Mucosa of stomach (tissue), 1 donor: ENCODE measurements at regions not wholly inside any gene's neighbourhood (a gene's known extent, or its start where the extent isn't known, plus 50 kb on each side); places are given as distances from the start of the nearest gene placed in this dataset.

Experiments
- H3K27me3 ChIP-seq: one replicate; pipeline ENCODE4 v1.7.0; 2013; ENCODE audit warnings: mild to moderate bottlenecking, low read length; ENCODE audit not compliant: control insufficient read depth, insufficient read depth
- H3K36me3 ChIP-seq: one replicate; pipeline ENCODE4 v1.7.0; 2013; ENCODE audit warnings: low read length; ENCODE audit not compliant: control insufficient read depth, insufficient read depth
- H3K4me1 ChIP-seq: one replicate; pipeline ENCODE4 v1.7.0; 2013; ENCODE audit warnings: mild to moderate bottlenecking, low read length; ENCODE audit not compliant: control insufficient read depth, insufficient read depth
- H3K4me3 ChIP-seq: one replicate; pipeline ENCODE4 v1.7.0; 2013; ENCODE audit warnings: low read length
- H3K9ac ChIP-seq: one replicate; pipeline ENCODE4 v1.7.0; 2013; ENCODE audit warnings: mild to moderate bottlenecking, low read length, moderate library complexity
- H3K9me3 ChIP-seq: one replicate; pipeline ENCODE4 v1.7.0; 2013; ENCODE audit warnings: mild to moderate bottlenecking, low read length, moderate library complexity; ENCODE audit not compliant: control insufficient read depth
- donor health status: Pancreatic carcinoma.

- H3K9ac ChIP-seq: no peak overlapping the region
- no peak overlapping the region for H3K4me3 ChIP-seq
- no peaks in the 10 kb centered on the region for H3K9me3 ChIP-seq
- no peaks in the 10 kb centered on the region for H3K27me3 ChIP-seq
- H3K36me3 ChIP-seq: no peaks in the 10 kb centered on the region
- H3K4me1 ChIP-seq: no peaks in the 10 kb centered on the region
These were observed 225.6 kb upstream of the ZBED5 start for GRCh38 chr11:11083441-11083840.

DNA sequence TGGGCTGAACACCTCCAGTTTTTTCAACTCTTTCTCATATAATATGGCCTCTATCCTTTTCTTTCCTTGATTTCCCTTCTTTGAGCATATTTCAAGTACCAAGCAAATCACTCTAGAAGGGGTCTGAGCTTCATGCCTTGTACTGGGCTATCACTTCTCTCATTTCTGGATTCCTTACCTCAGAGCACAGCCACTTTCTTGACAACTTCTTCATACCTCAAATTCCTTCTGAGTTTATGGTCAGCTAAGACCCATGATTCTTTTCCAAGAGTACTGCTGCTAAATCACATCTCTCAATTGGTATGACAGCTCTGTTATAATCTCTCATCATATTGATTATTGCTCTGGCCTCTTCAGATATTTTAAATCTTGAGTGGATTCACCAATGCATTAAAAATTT, 224.8 kb upstream of the ZBED5 start:
- H3K9me3 ChIP-seq: no peaks in the 10 kb centered on the region
- H3K4me1 ChIP-seq: no peaks in the 10 kb centered on the region
- H3K27me3 ChIP-seq: no peaks in the 10 kb centered on the region
- no peak overlapping the region for H3K4me3 ChIP-seq
- H3K36me3 ChIP-seq: no peaks in the 10 kb centered on the region
- H3K9ac ChIP-seq: no peak overlapping the region

- H3K36me3 ChIP-seq: no peaks in the 10 kb centered on the region
- no peak overlapping the region for H3K9ac ChIP-seq
- H3K4me1 ChIP-seq: no peaks in the 10 kb centered on the region
- H3K27me3 ChIP-seq: no peaks in the 10 kb centered on the region
- no peak overlapping the region for H3K4me3 ChIP-seq
- no peaks in the 10 kb centered on the region for H3K9me3 ChIP-seq
These were observed 223.9 kb upstream of the ZBED5 start for GRCh38 chr11:11081776-11082175.

GRCh38 chr11:11081288-11081687, 223.4 kb upstream of the ZBED5 start:
- no peak overlapping the region for H3K9ac ChIP-seq

DNA sequence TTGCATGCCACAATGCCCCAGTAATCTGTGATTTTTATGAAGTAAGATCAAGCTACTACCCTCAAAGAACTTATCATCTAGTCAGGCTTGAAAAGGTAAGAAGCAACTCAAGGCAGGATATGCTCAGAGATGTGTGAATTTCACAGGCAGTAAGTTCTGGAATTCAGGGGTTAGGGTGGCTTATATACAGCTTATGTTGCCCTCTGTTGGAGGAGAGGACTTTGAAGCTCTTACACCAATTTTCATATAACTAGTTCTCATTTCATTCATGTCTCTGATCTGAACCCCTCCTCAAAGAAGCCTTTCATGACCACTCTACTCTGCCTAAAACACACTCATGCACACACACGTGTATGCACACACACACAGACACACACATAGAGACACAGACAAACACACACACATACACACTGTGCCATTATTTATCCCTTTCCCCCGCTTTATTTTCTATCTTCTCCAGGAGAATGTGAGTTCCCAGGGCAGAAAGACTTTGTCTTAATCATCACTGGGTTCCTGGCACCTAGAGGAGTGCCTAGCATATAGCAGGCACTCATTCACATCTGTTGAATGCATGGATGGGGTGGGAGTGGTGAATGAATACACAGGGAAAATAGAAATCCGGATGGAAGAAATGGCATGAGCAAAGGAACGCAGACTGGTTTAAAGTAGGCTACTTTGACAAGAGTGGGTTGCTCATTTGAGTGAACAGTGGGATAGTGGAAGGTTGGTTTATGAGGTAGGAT, 220.7 kb upstream of the ZBED5 start:
- Histone ChIP-seq H3K9me3 (no peaks in the 10 kb centered on the region), H3K4me3 (no peak overlapping the region), H3K4me1 (no peaks in the 10 kb centered on the region), H3K27me3 (no peaks in the 10 kb centered on the region), H3K9ac (no peak overlapping the region), H3K36me3 (no peaks in the 10 kb centered on the region)

More at GRCh38 chr11:11081288-11081687, 223.4 kb upstream of the ZBED5 start:
- H3K4me1 ChIP-seq: no peaks in the 10 kb centered on the region
- no peaks in the 10 kb centered on the region for H3K27me3 ChIP-seq
- no peaks in the 10 kb centered on the region for H3K36me3 ChIP-seq
- no peak overlapping the region for H3K4me3 ChIP-seq
- no peaks in the 10 kb centered on the region for H3K9me3 ChIP-seq

- no peak overlapping the region for H3K9ac ChIP-seq
- H3K9me3 ChIP-seq: no peaks in the 10 kb centered on the region
- H3K4me1 ChIP-seq: no peaks in the 10 kb centered on the region
- no peaks in the 10 kb centered on the region for H3K36me3 ChIP-seq
- no peak overlapping the region for H3K4me3 ChIP-seq
- no peaks in the 10 kb centered on the region for H3K27me3 ChIP-seq
These were observed 220.0 kb upstream of the ZBED5 start for GRCh38 chr11:11077898-11078297.

GRCh38 chr11:11076879-11077278, 219.0 kb upstream of the ZBED5 start:
- Histone ChIP-seq H3K9me3 (no peaks in the 10 kb centered on the region), H3K4me1 (no peaks in the 10 kb centered on the region), H3K9ac (no peak overlapping the region), H3K4me3 (no peak overlapping the region), H3K27me3 (no peaks in the 10 kb centered on the region), H3K36me3 (no peaks in the 10 kb centered on the region)

DNA sequence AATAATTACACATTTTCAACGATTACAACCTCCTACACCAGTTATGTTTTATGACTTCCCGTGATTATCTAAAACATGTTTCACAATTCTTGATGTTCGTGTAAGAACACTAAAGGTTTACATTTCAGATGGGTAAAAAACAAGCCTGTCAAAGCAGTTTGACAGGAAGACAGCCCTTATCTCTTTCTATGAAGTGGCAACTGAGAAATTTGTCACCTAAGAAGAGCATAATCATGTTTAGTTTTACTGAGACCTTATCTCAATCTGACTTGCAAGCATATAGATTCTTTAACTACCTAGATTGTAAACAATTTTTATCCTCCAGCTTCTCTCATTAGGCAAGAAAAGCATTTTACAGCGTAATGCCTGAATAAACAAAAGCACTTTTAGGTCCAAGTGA, 218.4 kb upstream of the ZBED5 start:
- Histone ChIP-seq H3K9ac (no peak overlapping the region), H3K36me3 (no peaks in the 10 kb centered on the region), H3K4me3 (no peak overlapping the region), H3K4me1 (no peaks in the 10 kb centered on the region), H3K27me3 (no peaks in the 10 kb centered on the region), H3K9me3 (no peaks in the 10 kb centered on the region)

GRCh38 chr11:11075515-11076171, 217.8 kb upstream of the ZBED5 start:
- no peaks in the 10 kb centered on the region for H3K9me3 ChIP-seq
- H3K4me3 ChIP-seq: no peak overlapping the region
- no peaks in the 10 kb centered on the region for H3K36me3 ChIP-seq

DNA sequence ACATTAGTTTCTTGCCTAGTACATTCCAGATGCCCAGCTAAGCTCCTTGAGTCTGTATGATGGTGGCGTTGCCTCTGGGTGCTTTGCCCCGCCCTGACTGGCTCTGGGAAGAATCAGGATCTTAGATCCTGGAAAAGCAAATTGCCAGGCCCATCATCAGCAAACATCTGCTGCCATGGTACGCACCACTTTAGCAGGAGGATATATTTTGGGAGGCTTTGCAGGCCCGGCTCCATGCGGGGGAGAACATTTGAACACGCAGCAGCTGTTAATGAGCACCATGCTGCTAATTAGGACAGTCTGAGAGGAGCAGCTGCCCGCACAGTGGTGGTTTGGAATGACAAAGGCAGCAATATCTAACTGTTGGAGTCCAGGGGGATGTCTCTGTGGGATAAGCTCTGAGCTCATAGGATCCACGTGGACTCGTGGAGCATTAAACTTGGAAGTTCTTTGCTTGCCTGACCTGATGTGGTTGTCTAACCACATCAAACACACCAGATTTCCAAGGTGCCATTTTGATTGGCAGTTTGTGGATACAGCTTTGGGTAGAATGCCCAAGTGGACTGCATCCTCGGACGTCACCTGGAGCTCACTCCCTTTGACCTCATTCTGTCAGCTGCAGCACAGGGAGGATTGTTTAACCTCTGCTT, 217.0 kb upstream of the ZBED5 start:
- H3K36me3 ChIP-seq: no peaks in the 10 kb centered on the region
- H3K9ac ChIP-seq: no peak overlapping the region
- H3K27me3 ChIP-seq: no peaks in the 10 kb centered on the region
- no peaks in the 10 kb centered on the region for H3K4me1 ChIP-seq
- H3K9me3 ChIP-seq: no peaks in the 10 kb centered on the region
- H3K4me3 ChIP-seq: no peak overlapping the region

More at GRCh38 chr11:11075515-11076171, 217.8 kb upstream of the ZBED5 start:
- Histone ChIP-seq H3K27me3 (no peaks in the 10 kb centered on the region), H3K9ac (no peak overlapping the region), H3K4me1 (no peaks in the 10 kb centered on the region)

DNA sequence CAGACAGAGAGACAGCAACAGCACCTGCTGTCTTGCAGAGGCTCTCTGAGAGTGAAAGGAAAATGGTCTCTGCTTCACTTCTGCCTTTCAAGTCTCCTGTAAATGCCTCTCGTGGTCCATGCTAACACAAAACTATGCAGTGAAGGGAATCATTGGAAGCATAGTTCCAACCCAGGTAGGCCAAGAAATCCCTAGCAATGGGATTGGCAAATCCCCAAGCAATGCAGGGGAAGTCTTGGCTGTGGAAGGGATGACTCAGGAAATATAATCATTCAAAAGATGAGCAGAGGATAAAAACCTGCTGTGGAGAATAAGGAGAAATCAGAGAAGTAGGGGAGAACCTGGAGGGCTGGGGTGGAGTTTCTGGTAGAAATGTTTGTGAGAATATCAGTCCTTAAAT, 216.1 kb upstream of the ZBED5 start:
- no peaks in the 10 kb centered on the region for H3K36me3 ChIP-seq
- no peaks in the 10 kb centered on the region for H3K4me1 ChIP-seq
- no peak overlapping the region for H3K9ac ChIP-seq
- no peaks in the 10 kb centered on the region for H3K9me3 ChIP-seq
- H3K4me3 ChIP-seq: no peak overlapping the region
- no peaks in the 10 kb centered on the region for H3K27me3 ChIP-seq

DNA sequence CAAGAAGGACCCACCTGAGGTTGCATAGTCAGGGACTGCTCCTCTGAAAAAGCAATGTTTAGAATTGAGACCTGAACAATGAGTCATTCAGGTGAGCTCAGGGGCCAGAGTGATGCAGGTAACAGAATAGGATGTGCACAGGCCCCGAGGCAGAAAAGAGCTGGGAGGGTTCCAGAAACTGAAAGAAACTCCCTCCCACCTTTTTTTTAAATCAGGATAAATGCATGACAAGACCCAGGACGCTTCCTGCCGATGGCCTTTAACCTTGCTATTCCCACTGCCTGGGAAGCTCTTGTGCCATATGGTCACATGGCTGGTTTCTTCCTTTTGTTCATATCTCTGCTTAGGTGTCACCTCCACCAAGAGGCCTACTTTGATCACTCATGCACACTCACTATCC, 214.2 kb upstream of the ZBED5 start:
- Histone ChIP-seq H3K9me3 (no peaks in the 10 kb centered on the region), H3K27me3 (no peaks in the 10 kb centered on the region), H3K36me3 (no peaks in the 10 kb centered on the region), H3K4me1 (no peaks in the 10 kb centered on the region), H3K4me3 (no peak overlapping the region), H3K9ac (no peak overlapping the region)
